ENCODE measurements at regions not wholly inside any gene's neighbourhood (a gene's known extent, or its start where the extent isn't known, plus 50 kb on each side); places are given as distances from the start of the nearest gene placed in this dataset.

DNA sequence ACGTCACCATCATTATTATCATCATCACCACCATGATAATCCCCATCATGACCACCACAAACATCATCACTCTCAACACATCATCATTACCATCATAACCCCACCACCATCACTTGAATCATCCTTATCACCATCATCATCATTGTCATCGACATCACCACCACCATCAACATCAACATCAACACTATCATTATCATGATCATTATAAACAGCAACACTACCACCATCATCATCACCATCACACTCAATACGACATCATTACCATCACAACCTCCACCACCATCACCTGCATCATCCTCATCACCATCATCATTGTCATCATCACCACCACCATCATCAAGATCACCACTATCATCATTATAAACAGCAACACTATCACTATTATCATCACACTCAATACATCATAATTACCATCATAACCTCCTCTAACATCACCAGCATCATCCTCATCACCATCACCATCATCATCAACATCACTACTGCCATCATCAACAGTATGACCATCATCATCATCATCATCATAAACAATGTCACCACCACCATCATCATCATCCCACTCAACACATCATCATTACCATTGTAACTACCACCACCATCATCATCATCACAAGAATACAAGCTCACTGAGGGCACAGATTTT, 78.7 kb downstream of the MBD3L1 start:
- ATAC-seq (no peak), DNase-seq (ENCODE audit: low read depth, low spot score) (no peak)
- TF ChIP-seq, protein P1, sequence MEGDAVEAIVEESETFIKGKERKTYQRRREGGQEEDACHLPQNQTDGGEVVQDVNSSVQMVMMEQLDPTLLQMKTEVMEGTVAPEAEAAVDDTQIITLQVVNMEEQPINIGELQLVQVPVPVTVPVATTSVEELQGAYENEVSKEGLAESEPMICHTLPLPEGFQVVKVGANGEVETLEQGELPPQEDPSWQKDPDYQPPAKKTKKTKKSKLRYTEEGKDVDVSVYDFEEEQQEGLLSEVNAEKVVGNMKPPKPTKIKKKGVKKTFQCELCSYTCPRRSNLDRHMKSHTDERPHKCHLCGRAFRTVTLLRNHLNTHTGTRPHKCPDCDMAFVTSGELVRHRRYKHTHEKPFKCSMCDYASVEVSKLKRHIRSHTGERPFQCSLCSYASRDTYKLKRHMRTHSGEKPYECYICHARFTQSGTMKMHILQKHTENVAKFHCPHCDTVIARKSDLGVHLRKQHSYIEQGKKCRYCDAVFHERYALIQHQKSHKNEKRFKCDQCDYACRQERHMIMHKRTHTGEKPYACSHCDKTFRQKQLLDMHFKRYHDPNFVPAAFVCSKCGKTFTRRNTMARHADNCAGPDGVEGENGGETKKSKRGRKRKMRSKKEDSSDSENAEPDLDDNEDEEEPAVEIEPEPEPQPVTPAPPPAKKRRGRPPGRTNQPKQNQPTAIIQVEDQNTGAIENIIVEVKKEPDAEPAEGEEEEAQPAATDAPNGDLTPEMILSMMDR (IDR thresholded peaks at IDR 0.05): no peak
- no peak for TF ChIP-seq POLR2AphosphoS5 (IDR thresholded peaks at IDR 0.05; ENCODE audit: low read depth, low read length)
- Histone ChIP-seq H3K4me3 (ENCODE audit: low read depth in 2 of 2, low read length in 2 of 2) (no peak overlapping the region), H3K9me3 (ENCODE audit: control insufficient read depth, insufficient read depth, low read depth, low read length) (no peaks in the 10 kb centered on the region), H3K27ac (ENCODE audit: low read length) (no peak overlapping the region), H3K4me1 (ENCODE audit: control insufficient read depth, insufficient read depth, low read length) (no peaks in the 10 kb centered on the region), H3K27me3 (ENCODE audit: control insufficient read depth, insufficient read depth, low read length) (no peaks in the 10 kb centered on the region), H3K36me3 (ENCODE audit: control insufficient read depth, insufficient read depth, low read length) (no peaks in the 10 kb centered on the region)
- intact Hi-C loops (cut with micrococcal nuclease; ENCODE audit: unreplicated experiment): no loop called here
- no TSS peak for BruUV-seq (replicated peaks)
- POLR2A ChIA-PET: no interaction called here
- CTCF ChIA-PET: no interaction called here
- in situ Hi-C loops (cut with HindIII; ENCODE audit: low pct_unique_long_range_greater_than_20kb, low sequenced_read_pairs): no loop called here

DNA sequence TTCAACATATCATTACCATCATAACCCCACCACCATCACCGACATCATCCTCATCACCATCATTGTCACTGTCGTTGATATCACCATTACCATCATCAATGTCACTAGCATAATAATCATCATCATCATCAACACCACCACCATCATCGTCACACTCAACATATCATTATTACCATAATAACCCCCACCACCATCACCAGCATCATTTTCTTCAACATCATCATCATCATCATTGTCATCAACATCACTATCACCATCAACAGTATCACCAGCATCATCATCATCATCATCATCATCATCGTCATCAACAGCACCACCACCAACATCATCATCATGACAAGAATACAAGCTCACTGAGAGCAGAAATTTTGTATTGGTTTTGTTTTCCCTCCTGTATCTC, 83.8 kb downstream of the MBD3L1 start:
- no peak for ATAC-seq
- POLR2A ChIA-PET: no interaction called here
- CTCF ChIA-PET: no interaction called here

More for the DNA sequence above, 83.8 kb downstream of the MBD3L1 start:
- Histone ChIP-seq H3K36me3 (ENCODE audit: control insufficient read depth, insufficient read depth, low read length) (no peaks in the 10 kb centered on the region), H3K4me3 (ENCODE audit: low read depth in 2 of 2, low read length in 2 of 2) (no peak overlapping the region), H3K9me3 (ENCODE audit: control insufficient read depth, insufficient read depth, low read depth, low read length) (no peaks in the 10 kb centered on the region), H3K27me3 (ENCODE audit: control insufficient read depth, insufficient read depth, low read length) (no peaks in the 10 kb centered on the region), H3K4me1 (ENCODE audit: control insufficient read depth, insufficient read depth, low read length) (no peaks in the 10 kb centered on the region), H3K27ac (ENCODE audit: low read length) (no peak overlapping the region)
- in situ Hi-C loops (cut with HindIII; ENCODE audit: low pct_unique_long_range_greater_than_20kb, low sequenced_read_pairs) (no loop called here), intact Hi-C loops (cut with micrococcal nuclease; ENCODE audit: unreplicated experiment) (no loop called here)
- TF ChIP-seq, protein P2, sequence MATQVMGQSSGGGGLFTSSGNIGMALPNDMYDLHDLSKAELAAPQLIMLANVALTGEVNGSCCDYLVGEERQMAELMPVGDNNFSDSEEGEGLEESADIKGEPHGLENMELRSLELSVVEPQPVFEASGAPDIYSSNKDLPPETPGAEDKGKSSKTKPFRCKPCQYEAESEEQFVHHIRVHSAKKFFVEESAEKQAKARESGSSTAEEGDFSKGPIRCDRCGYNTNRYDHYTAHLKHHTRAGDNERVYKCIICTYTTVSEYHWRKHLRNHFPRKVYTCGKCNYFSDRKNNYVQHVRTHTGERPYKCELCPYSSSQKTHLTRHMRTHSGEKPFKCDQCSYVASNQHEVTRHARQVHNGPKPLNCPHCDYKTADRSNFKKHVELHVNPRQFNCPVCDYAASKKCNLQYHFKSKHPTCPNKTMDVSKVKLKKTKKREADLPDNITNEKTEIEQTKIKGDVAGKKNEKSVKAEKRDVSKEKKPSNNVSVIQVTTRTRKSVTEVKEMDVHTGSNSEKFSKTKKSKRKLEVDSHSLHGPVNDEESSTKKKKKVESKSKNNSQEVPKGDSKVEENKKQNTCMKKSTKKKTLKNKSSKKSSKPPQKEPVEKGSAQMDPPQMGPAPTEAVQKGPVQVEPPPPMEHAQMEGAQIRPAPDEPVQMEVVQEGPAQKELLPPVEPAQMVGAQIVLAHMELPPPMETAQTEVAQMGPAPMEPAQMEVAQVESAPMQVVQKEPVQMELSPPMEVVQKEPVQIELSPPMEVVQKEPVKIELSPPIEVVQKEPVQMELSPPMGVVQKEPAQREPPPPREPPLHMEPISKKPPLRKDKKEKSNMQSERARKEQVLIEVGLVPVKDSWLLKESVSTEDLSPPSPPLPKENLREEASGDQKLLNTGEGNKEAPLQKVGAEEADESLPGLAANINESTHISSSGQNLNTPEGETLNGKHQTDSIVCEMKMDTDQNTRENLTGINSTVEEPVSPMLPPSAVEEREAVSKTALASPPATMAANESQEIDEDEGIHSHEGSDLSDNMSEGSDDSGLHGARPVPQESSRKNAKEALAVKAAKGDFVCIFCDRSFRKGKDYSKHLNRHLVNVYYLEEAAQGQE (IDR thresholded peaks at IDR 0.05; ENCODE audit: insufficient read depth in 1 of 2, low read depth in 2 of 2, low read length in 1 of 2): no peak
- TF ChIP-seq TCF7L2 (IDR thresholded peaks at IDR 0.05; ENCODE audit: low read depth, low read length) (no peak), POLR2AphosphoS5 (IDR thresholded peaks at IDR 0.05; ENCODE audit: low read depth, low read length) (no peak), SIN3A (IDR thresholded peaks at IDR 0.05; ENCODE audit: borderline replicate concordance, insufficient read depth, low read depth, low read length) (no peak)
- TF ChIP-seq, protein P1 (IDR thresholded peaks at IDR 0.05): no peak
- DNase-seq (ENCODE audit: low read depth, low spot score): no peak
- no TSS peak for BruUV-seq (replicated peaks)

Measured in Panc1 (cell line).